Central memory CD8-positive, alpha-beta T cell (primary cell): ENCODE measurements at regions not wholly inside any gene's neighbourhood (a gene's known extent, or its start where the extent isn't known, plus 50 kb on each side); places are given as distances from the start of the nearest gene placed in this dataset.

Experiments used
- ATAC-seq: fragments of 150-1000 bp; cut with Tn5 transposase; replicated peaks from 2 replicates; pipeline ENCODE4 v1.10.0; 2022; ENCODE audit warnings: mild to moderate bottlenecking, moderate FRiP score, moderate number of reproducible peaks; ENCODE audit not compliant: poor library complexity, severe bottlenecking; ENCODE audit errors: extremely low read depth
- DNase-seq, 2 donors: peaks; one replicate each; pipeline ENCODE4 v3.0.0; 2021; ENCODE audit warnings: low spot score in 2 of 2
- H3K27ac Mint-ChIP-seq: one replicate; pipeline ENCODE4 v1.8.0; 2022; ENCODE audit warnings: low read depth, mild to moderate bottlenecking, moderate library complexity, mixed read lengths
- H3K27me3 Mint-ChIP-seq: one replicate; pipeline ENCODE4 v1.8.0; 2022; ENCODE audit warnings: mixed read lengths
- H3K36me3 Mint-ChIP-seq: one replicate; pipeline ENCODE4 v1.8.0; 2022; ENCODE audit warnings: mild to moderate bottlenecking, moderate library complexity, mixed read lengths; ENCODE audit not compliant: insufficient read depth
- H3K4me1 Mint-ChIP-seq: one replicate; pipeline ENCODE4 v1.8.0; 2022; ENCODE audit warnings: mixed read lengths
- H3K4me3 Mint-ChIP-seq: one replicate; pipeline ENCODE4 v1.8.0; 2022; ENCODE audit warnings: mild to moderate bottlenecking, moderate library complexity, mixed read lengths
- H3K9me3 Mint-ChIP-seq: one replicate; pipeline ENCODE4 v1.8.0; 2022; ENCODE audit warnings: mixed read lengths

DNA sequence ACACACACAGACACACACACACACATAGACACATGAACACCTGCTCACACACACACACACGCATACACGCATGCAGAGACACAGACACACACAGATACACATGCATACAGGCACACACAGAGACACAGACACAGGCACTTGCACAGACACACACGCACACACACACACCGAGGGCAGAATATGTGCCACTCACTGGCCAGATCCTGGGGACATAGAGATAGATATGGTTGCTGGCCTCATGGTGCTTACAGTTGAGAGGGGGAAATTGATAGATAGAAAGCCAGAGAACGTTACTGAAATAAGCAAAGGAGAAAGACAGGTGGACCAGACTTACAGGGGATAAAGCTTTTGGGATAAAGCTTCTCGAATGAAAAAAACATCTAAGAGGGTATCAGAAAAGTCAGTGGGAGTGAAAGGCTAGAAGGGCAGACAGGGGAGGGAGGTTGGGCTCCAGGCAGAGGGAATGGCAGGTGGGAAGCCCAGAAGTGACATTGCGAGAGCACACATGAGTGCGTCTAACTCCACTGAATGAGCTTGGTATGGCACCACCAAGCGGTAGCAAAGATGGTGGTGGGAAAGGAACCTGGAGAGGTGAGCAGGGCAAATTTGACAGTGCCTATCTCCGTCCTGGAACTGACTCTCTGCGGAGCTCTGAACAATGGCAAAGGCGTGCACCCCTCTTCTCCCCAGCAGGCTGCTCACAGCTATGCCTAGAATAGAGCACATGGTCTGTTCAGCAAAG is 390.1 kb upstream of the TRIB2 start:
- H3K27me3 Mint-ChIP-seq: no peaks in the 10 kb centered on the region
- no peak for DNase-seq
- peaks cover 2% of the 10 kb centered on the region for H3K36me3 Mint-ChIP-seq
- ATAC-seq: no peak
- no peak overlapping the region for H3K4me3 Mint-ChIP-seq
- no peak overlapping the region for H3K27ac Mint-ChIP-seq
- no peaks in the 10 kb centered on the region for H3K4me1 Mint-ChIP-seq
- H3K9me3 Mint-ChIP-seq: peaks cover 3% of the 10 kb centered on the region

- H3K27me3 Mint-ChIP-seq: no peaks in the 10 kb centered on the region
- ATAC-seq: no peak
- H3K27ac Mint-ChIP-seq: no peak overlapping the region
- peaks cover 2% of the 10 kb centered on the region for H3K36me3 Mint-ChIP-seq
- no peaks in the 10 kb centered on the region for H3K4me1 Mint-ChIP-seq
- H3K4me3 Mint-ChIP-seq: no peak overlapping the region
- peaks cover 6% of the 10 kb centered on the region for H3K9me3 Mint-ChIP-seq
- DNase-seq: no peak
Measured at GRCh38 chr2:12330916-12331315, 385.8 kb upstream of the TRIB2 start.

GRCh38 chr2:12331698-12332097 is 385.0 kb upstream of the TRIB2 start:
- H3K4me3 Mint-ChIP-seq: no peak overlapping the region
- no peaks in the 10 kb centered on the region for H3K4me1 Mint-ChIP-seq
- ATAC-seq: no peak
- DNase-seq: no peak
- H3K27me3 Mint-ChIP-seq: no peaks in the 10 kb centered on the region
- peaks cover 2% of the 10 kb centered on the region for H3K36me3 Mint-ChIP-seq
- peaks cover 6% of the 10 kb centered on the region for H3K9me3 Mint-ChIP-seq
- H3K27ac Mint-ChIP-seq: no peak overlapping the region

GRCh38 chr2:12333293-12333692 is 383.4 kb upstream of the TRIB2 start:
- ATAC-seq (no peak), DNase-seq (no peak)
- Mint-ChIP-seq H3K9me3 (peaks cover 6% of the 10 kb centered on the region), H3K36me3 (no peaks in the 10 kb centered on the region), H3K4me3 (no peak overlapping the region), H3K4me1 (no peaks in the 10 kb centered on the region), H3K27me3 (no peaks in the 10 kb centered on the region), H3K27ac (no peak overlapping the region)

DNA sequence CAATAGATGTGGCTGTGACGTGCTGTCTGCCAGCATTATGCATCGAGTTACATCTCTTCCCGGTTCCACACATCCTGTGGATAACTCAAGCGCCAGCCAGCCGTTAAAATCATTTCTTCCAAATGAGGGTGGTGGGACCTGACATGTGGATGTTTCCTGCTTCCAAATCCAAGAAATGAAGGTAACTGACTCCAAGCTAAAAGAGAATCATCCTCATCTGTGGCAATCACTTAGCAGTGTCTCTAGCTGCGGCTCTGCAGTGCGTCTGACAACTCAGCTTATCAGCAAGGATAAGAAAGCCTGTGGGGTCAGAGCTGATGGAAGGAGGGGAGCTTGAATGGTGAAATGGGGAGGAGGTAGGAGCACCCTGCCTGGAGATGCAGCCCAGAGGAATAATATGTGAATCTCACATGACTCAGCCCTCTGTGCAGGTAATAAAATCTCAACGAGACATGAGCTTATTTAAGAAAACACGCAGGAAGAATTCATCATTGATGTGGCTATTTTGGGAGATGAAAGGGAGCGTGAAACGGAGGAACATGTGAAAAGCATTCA is 382.2 kb upstream of the TRIB2 start:
- ATAC-seq: no peak
- DNase-seq: no peak
- Mint-ChIP-seq H3K27me3 (no peaks in the 10 kb centered on the region), H3K27ac (no peak overlapping the region), H3K36me3 (no peaks in the 10 kb centered on the region), H3K4me3 (no peak overlapping the region), H3K4me1 (no peaks in the 10 kb centered on the region), H3K9me3 (peaks cover 6% of the 10 kb centered on the region)

DNA sequence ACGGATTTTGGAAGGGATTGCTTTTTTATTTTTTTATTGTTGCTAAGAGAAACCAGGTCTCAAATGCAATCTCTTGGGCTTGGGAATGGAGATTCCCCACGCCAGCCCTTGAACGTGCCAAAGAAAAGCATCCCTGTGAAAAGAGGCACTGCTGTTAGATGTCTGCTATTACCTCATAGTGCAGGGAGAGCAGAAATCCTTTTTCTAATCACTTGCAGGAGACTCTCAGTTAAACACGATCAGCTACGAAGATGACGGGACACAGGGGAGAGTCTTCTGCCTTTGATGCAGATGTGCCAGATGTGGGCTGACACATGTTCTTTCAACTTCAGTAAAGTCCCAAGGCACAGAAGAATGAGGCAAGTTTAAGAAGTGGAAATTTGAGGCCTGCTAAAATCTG is 381.6 kb upstream of the TRIB2 start:
- no peak overlapping the region for H3K27ac Mint-ChIP-seq
- H3K27me3 Mint-ChIP-seq: no peaks in the 10 kb centered on the region
- ATAC-seq: no peak
- H3K4me3 Mint-ChIP-seq: no peak overlapping the region
- H3K36me3 Mint-ChIP-seq: no peaks in the 10 kb centered on the region
- peaks cover 6% of the 10 kb centered on the region for H3K9me3 Mint-ChIP-seq
- no peak for DNase-seq
- no peaks in the 10 kb centered on the region for H3K4me1 Mint-ChIP-seq

DNA sequence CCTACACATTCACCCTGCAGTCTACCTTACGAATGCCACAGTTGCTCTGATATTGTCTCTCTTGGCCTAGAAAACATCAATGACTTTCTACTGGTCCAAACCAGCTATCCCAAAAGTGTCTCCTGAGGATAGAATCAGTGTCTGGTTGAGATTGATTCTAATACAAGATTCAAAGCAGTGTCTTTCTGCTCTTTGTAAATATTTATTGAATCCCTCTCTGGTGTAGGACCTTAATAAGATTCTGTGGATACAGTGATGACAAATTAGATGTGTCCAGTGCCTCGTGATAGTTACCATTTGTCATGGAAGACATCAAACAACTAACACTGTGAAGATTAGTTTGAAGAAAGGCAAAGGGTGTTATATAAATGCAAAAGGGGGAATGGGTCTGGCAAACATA is 380.7 kb upstream of the TRIB2 start:
- Mint-ChIP-seq H3K27me3 (no peaks in the 10 kb centered on the region), H3K9me3 (peaks cover 6% of the 10 kb centered on the region), H3K4me1 (no peaks in the 10 kb centered on the region), H3K27ac (no peak overlapping the region), H3K4me3 (no peak overlapping the region), H3K36me3 (no peaks in the 10 kb centered on the region)
- no peak for DNase-seq
- ATAC-seq: no peak

GRCh38 chr2:12338946-12339697 is 377.6 kb upstream of the TRIB2 start:
- ATAC-seq (no peak), DNase-seq (no peak)
- Mint-ChIP-seq H3K4me1 (no peaks in the 10 kb centered on the region), H3K9me3 (no peaks in the 10 kb centered on the region), H3K27ac (no peak overlapping the region), H3K4me3 (no peak overlapping the region), H3K36me3 (no peaks in the 10 kb centered on the region), H3K27me3 (no peaks in the 10 kb centered on the region)

- Mint-ChIP-seq H3K27ac (no peak overlapping the region), H3K4me3 (no peak overlapping the region), H3K27me3 (no peaks in the 10 kb centered on the region), H3K9me3 (peaks cover 4% of the 10 kb centered on the region), H3K4me1 (no peaks in the 10 kb centered on the region), H3K36me3 (no peaks in the 10 kb centered on the region)
- no peak for ATAC-seq
- no peak for DNase-seq
Measured at GRCh38 chr2:12340164-12340563, 376.6 kb upstream of the TRIB2 start.

GRCh38 chr2:12341215-12341614 is 375.5 kb upstream of the TRIB2 start:
- no peak overlapping the region for H3K4me3 Mint-ChIP-seq
- no peaks in the 10 kb centered on the region for H3K36me3 Mint-ChIP-seq
- H3K4me1 Mint-ChIP-seq: no peaks in the 10 kb centered on the region
- H3K27ac Mint-ChIP-seq: no peak overlapping the region
- no peaks in the 10 kb centered on the region for H3K27me3 Mint-ChIP-seq
- peaks cover 6% of the 10 kb centered on the region for H3K9me3 Mint-ChIP-seq
- ATAC-seq: no peak
- DNase-seq: no peak

DNA sequence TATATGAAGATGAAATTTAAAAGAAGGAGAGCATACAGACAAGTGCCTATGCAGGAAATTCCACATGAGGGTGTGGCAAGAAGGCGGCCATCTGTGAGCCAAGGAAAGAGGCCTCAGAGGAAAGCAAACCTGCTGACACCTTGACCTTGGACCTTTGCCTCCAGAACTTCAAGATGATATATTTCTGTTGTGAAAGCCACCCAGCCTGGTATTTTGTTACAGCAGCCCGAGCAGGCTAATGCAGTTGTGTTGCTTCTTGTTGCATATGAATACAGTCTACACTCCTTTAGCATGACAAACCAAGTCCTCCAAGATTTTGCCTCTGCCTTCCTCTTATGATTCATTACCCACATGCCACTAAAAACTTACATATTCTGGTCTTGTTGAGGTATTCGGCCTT is 374.8 kb upstream of the TRIB2 start:
- Mint-ChIP-seq H3K9me3 (peaks cover 6% of the 10 kb centered on the region), H3K27me3 (no peaks in the 10 kb centered on the region), H3K36me3 (no peaks in the 10 kb centered on the region), H3K27ac (no peak overlapping the region), H3K4me3 (no peak overlapping the region), H3K4me1 (no peaks in the 10 kb centered on the region)
- ATAC-seq (no peak), DNase-seq (no peak)

- peaks cover 6% of the 10 kb centered on the region for H3K9me3 Mint-ChIP-seq
- no peaks in the 10 kb centered on the region for H3K4me1 Mint-ChIP-seq
- no peak overlapping the region for H3K27ac Mint-ChIP-seq
- no peaks in the 10 kb centered on the region for H3K27me3 Mint-ChIP-seq
- no peak for DNase-seq
- no peaks in the 10 kb centered on the region for H3K36me3 Mint-ChIP-seq
- no peak overlapping the region for H3K4me3 Mint-ChIP-seq
- ATAC-seq: no peak
Measured at GRCh38 chr2:12343141-12343540, 373.6 kb upstream of the TRIB2 start.

GRCh38 chr2:12347066-12347493 is 369.7 kb upstream of the TRIB2 start:
- H3K27me3 Mint-ChIP-seq: no peaks in the 10 kb centered on the region
- H3K27ac Mint-ChIP-seq: no peak overlapping the region
- H3K4me1 Mint-ChIP-seq: no peaks in the 10 kb centered on the region
- ATAC-seq (no peak), DNase-seq (no peak)
- H3K36me3 Mint-ChIP-seq: no peaks in the 10 kb centered on the region
- no peak overlapping the region for H3K4me3 Mint-ChIP-seq
- H3K9me3 Mint-ChIP-seq: peaks cover 6% of the 10 kb centered on the region
